Ascending aorta (tissue), 2 donors: ENCODE measurements at regions not wholly inside any gene's neighbourhood (a gene's known extent, or its start where the extent isn't known, plus 50 kb on each side); places are given as distances from the start of the nearest gene placed in this dataset.
"Not testable (repeated sequence)": the region's sequence is repeated elsewhere in the genome, so short reads cannot be mapped to it uniquely, and the experiment has no call there.

Experiments used
- DNase-seq, 2 donors: peaks; one replicate each; pipeline ENCODE4 v3.0.0-alpha.2; 2019; ENCODE audit warnings: low spot score in 2 of 2
- H3K27ac ChIP-seq, 2 donors: fragments of 200-600 bp; sonication (generic); one replicate each; pipeline ENCODE4 v1.5.1; 2016 to 2017; ENCODE audit warnings: mild to moderate bottlenecking in 1 of 2
- H3K27me3 ChIP-seq: fragments of 200-600 bp; sonication (generic); one replicate; pipeline ENCODE4 v1.5.1; 2017
- H3K36me3 ChIP-seq, 2 donors: fragments of 200-600 bp; sonication (generic); one replicate each; pipeline ENCODE4 v1.5.1; 2016
- H3K4me1 ChIP-seq, 2 donors: fragments of 200-600 bp; sonication (generic); one replicate each; pipeline ENCODE4 v1.5.1; 2016 to 2017; ENCODE audit warnings: mild to moderate bottlenecking in 1 of 2
- H3K4me3 ChIP-seq, 2 donors: fragments of 200-600 bp; sonication (generic); one replicate each; pipeline ENCODE4 v1.5.1; 2016 to 2017; ENCODE audit warnings: mild to moderate bottlenecking in 1 of 2
- H3K9me3 ChIP-seq, 2 donors: fragments of 200-600 bp; sonication (generic); one replicate each; pipeline ENCODE4 v1.5.1; 2016
- CTCF ChIP-seq, 3 experiments: fragments of 200-600 bp in 2 of 3; fragments of 450-650 bp in 1 of 3; sonication (generic) in 2 of 3; IDR thresholded peaks; one replicate each; pipeline ENCODE4 v1.5.1; 2016 to 2019; ENCODE audit warnings: antibody characterized with exemption in 3 of 3, mild to moderate bottlenecking in 1 of 3, moderate library complexity in 1 of 3
- intact Hi-C: fragments of 100-400 bp; cut with DNase I; formaldehyde crosslinking; loops from one replicate; pipeline ENCODE4 v1.15.1; 2023

- DNase-seq, result no peak
- H3K4me1 ChIP-seq, result no peaks in the 10 kb centered on the region
- no peaks in the 10 kb centered on the region for H3K9me3 ChIP-seq
- no peak overlapping the region for H3K4me3 ChIP-seq
- H3K27ac ChIP-seq, result no peak overlapping the region
- no peaks in the 10 kb centered on the region for H3K36me3 ChIP-seq
- intact Hi-C loops, result no loop called here
- H3K27me3 ChIP-seq, result no peaks in the 10 kb centered on the region
- TF ChIP-seq CTCF (IDR thresholded peaks at IDR 0.05), result no peak
These were observed 425.0 kb downstream of the GBE1 start for GRCh38 chr3:81336470-81336869.

GRCh38 chr3:81329835-81330234, 431.6 kb downstream of the GBE1 start:
- H3K27ac ChIP-seq, H3K4me3 ChIP-seq, H3K36me3 ChIP-seq, H3K4me1 ChIP-seq, intact Hi-C loops, DNase-seq, H3K27me3 ChIP-seq, H3K9me3 ChIP-seq: not testable (repeated sequence)

GRCh38 chr3:81326245-81326644, 435.2 kb downstream of the GBE1 start:
- no peak for TF ChIP-seq CTCF (IDR thresholded peaks at IDR 0.05)
- no peaks in the 10 kb centered on the region for H3K9me3 ChIP-seq
- H3K27me3 ChIP-seq, result no peaks in the 10 kb centered on the region
- no peaks in the 10 kb centered on the region for H3K4me1 ChIP-seq
- no peak for DNase-seq
- H3K27ac ChIP-seq, result no peak overlapping the region
- intact Hi-C loops, result no loop called here
- H3K36me3 ChIP-seq, result no peaks in the 10 kb centered on the region
- no peak overlapping the region for H3K4me3 ChIP-seq

- TF ChIP-seq CTCF (IDR thresholded peaks at IDR 0.05), result no peak
- H3K4me3 ChIP-seq, result no peak overlapping the region
- no peak for DNase-seq
- no peak overlapping the region for H3K27ac ChIP-seq
- H3K4me1 ChIP-seq, result no peaks in the 10 kb centered on the region
- H3K9me3 ChIP-seq, result no peaks in the 10 kb centered on the region
- intact Hi-C loops, result no loop called here
- H3K27me3 ChIP-seq, result no peaks in the 10 kb centered on the region
- no peaks in the 10 kb centered on the region for H3K36me3 ChIP-seq
These were observed 440.6 kb downstream of the GBE1 start for GRCh38 chr3:81320862-81321261.

- H3K27me3 ChIP-seq, result no peaks in the 10 kb centered on the region
- no peaks in the 10 kb centered on the region for H3K9me3 ChIP-seq
- no peak overlapping the region for H3K27ac ChIP-seq
- no peaks in the 10 kb centered on the region for H3K36me3 ChIP-seq
- no peak for TF ChIP-seq CTCF (IDR thresholded peaks at IDR 0.05)
- no peak overlapping the region for H3K4me3 ChIP-seq
- intact Hi-C loops, result no loop called here
- H3K4me1 ChIP-seq, result no peaks in the 10 kb centered on the region
- DNase-seq, result no peak
These were observed 446.4 kb downstream of the GBE1 start for GRCh38 chr3:81315030-81315429.

- no peaks in the 10 kb centered on the region for H3K36me3 ChIP-seq
- no peaks in the 10 kb centered on the region for H3K4me1 ChIP-seq
- H3K27ac ChIP-seq, result no peak overlapping the region
- no peaks in the 10 kb centered on the region for H3K9me3 ChIP-seq
- no peaks in the 10 kb centered on the region for H3K27me3 ChIP-seq
- no peak for DNase-seq
- intact Hi-C loops, result no loop called here
- no peak for TF ChIP-seq CTCF (IDR thresholded peaks at IDR 0.05)
- H3K4me3 ChIP-seq, result no peak overlapping the region
These were observed 450.1 kb downstream of the GBE1 start for GRCh38 chr3:81311321-81311720.
